SK-N-SH treated with all-trans-retinoic acid at 6 μM for 48 hours (cell line): ENCODE measurements at regions not wholly inside any gene's neighbourhood (a gene's known extent, or its start where the extent isn't known, plus 50 kb on each side); places are given as distances from the start of the nearest gene placed in this dataset.

Experiments
- ATAC-seq: fragments of 200-7000 bp; cut with Tn5 transposase; 3 replicates; pipeline ENCODE4 v1.9.1; 2020; ENCODE audit warnings: mild to moderate bottlenecking, moderate library complexity
- ARNTL ChIP-seq: fragments of 450-650 bp; formaldehyde crosslinking; IDR thresholded peaks from 2 replicates; pipeline ENCODE4 v1.5.0; 2020; ENCODE audit warnings: low read depth, mild to moderate bottlenecking, moderate library complexity, borderline replicate concordance
- CREB5 ChIP-seq: fragments of 250-450 bp; sonication (Bioruptor Pico); IDR thresholded peaks from 2 replicates; pipeline ENCODE4 v1.5.1; 2020; ENCODE audit warnings: low read depth, mild to moderate bottlenecking, moderate library complexity
- CSDC2 ChIP-seq: fragments of 250-450 bp; sonication (Bioruptor Pico); IDR thresholded peaks from 2 replicates; pipeline ENCODE4 v1.5.0; 2020; ENCODE audit warnings: mild to moderate bottlenecking, moderate library complexity
- CSRNP3 ChIP-seq: fragments of 250-450 bp; sonication (Bioruptor Pico); IDR thresholded peaks from 2 replicates; pipeline ENCODE4 v1.5.1; 2021; ENCODE audit warnings: mild to moderate bottlenecking, moderate library complexity
- ESRRG ChIP-seq: fragments of 250-450 bp; sonication (Bioruptor Pico); IDR thresholded peaks from 2 replicates; pipeline ENCODE4 v1.6.1; 2021; ENCODE audit warnings: mild to moderate bottlenecking
- GLIS3 ChIP-seq: fragments of 250-450 bp; sonication (Bioruptor Pico); IDR thresholded peaks from 2 replicates; pipeline ENCODE4 v1.5.0; 2020; ENCODE audit warnings: mild to moderate bottlenecking, moderate library complexity
- ISL1 ChIP-seq: fragments of 250-450 bp; sonication (Bioruptor Pico); IDR thresholded peaks from 2 replicates; pipeline ENCODE4 v2.1.2; 2022; ENCODE audit warnings: mild to moderate bottlenecking, moderate library complexity
- PATZ1 ChIP-seq: fragments of 250-450 bp; sonication (Bioruptor Pico); IDR thresholded peaks from 2 replicates; pipeline ENCODE4 v1.8.0; 2020; ENCODE audit warnings: mild to moderate bottlenecking, moderate library complexity, borderline replicate concordance
- POU6F1 ChIP-seq: fragments of 250-450 bp; sonication (Bioruptor Pico); IDR thresholded peaks from 2 replicates; pipeline ENCODE4 v1.8.0; 2021; ENCODE audit warnings: low read depth, mild to moderate bottlenecking, moderate library complexity, borderline replicate concordance
- PPARA ChIP-seq: fragments of 250-450 bp; sonication (Bioruptor Pico); IDR thresholded peaks from 2 replicates; pipeline ENCODE4 v1.5.0; 2020; ENCODE audit warnings: mild to moderate bottlenecking, borderline replicate concordance
- RARB ChIP-seq: fragments of 250-450 bp; sonication (Bioruptor Pico); IDR thresholded peaks from 2 replicates; pipeline ENCODE4 v1.8.0; 2021; ENCODE audit warnings: mild to moderate bottlenecking, moderate library complexity
- SNAI2 ChIP-seq: fragments of 250-450 bp; sonication (Bioruptor Pico); IDR thresholded peaks from 2 replicates; pipeline ENCODE4 v1.5.0; 2020; ENCODE audit warnings: mild to moderate bottlenecking, moderate library complexity
- TCF4 ChIP-seq: fragments of 250-450 bp; sonication (Bioruptor Pico); IDR thresholded peaks from 2 replicates; pipeline ENCODE4 v1.8.0; 2021; ENCODE audit warnings: mild to moderate bottlenecking, moderate library complexity, borderline replicate concordance
- TOX ChIP-seq: fragments of 250-450 bp; sonication (Bioruptor Pico); IDR thresholded peaks from 2 replicates; pipeline ENCODE4 v1.8.0; 2021; ENCODE audit warnings: mild to moderate bottlenecking, moderate library complexity, borderline replicate concordance
- TSHZ2 ChIP-seq: fragments of 250-450 bp; sonication (Bioruptor Pico); IDR thresholded peaks from 2 replicates; pipeline ENCODE4 v1.5.0; 2020; ENCODE audit warnings: mild to moderate bottlenecking, moderate library complexity
- ZC3H10 ChIP-seq: fragments of 250-450 bp; sonication (Bioruptor Pico); IDR thresholded peaks from 2 replicates; pipeline ENCODE4 v1.5.1; 2021; ENCODE audit warnings: mild to moderate bottlenecking, moderate library complexity
- ZFP3 ChIP-seq: fragments of 250-450 bp; sonication (Bioruptor Pico); IDR thresholded peaks from 2 replicates; pipeline ENCODE4 v1.5.0; 2020; ENCODE audit warnings: mild to moderate bottlenecking, moderate library complexity
- ZFP30 ChIP-seq: fragments of 450-650 bp; formaldehyde crosslinking; IDR thresholded peaks from 2 replicates; pipeline ENCODE4 v1.5.0; 2022; ENCODE audit warnings: mild to moderate bottlenecking, moderate library complexity
- ZNF565 ChIP-seq: fragments of 450-650 bp; formaldehyde crosslinking; conservative IDR thresholded peaks from 2 replicates; pipeline ENCODE4 v1.5.0; 2020; ENCODE audit warnings: low read depth, mild to moderate bottlenecking, moderate library complexity
- ZNF70 ChIP-seq: fragments of 450-650 bp; formaldehyde crosslinking; IDR thresholded peaks from 2 replicates; pipeline ENCODE4 v1.5.0; 2020; ENCODE audit warnings: mild to moderate bottlenecking, moderate library complexity
- ZNF8 ChIP-seq: fragments of 450-650 bp; formaldehyde crosslinking; IDR thresholded peaks from 2 replicates; pipeline ENCODE4 v1.5.0; 2020; ENCODE audit warnings: mild to moderate bottlenecking, moderate library complexity

GRCh38 chrX:42422961-42423360 is 355.0 kb downstream of the PPP1R2C start:
- TF ChIP-seq ZNF8 (CRISPR knock-in tag) (no peak), TOX (no peak), RARB (CRISPR knock-in tag) (no peak), CREB5 (CRISPR knock-in tag) (no peak), GLIS3 (CRISPR knock-in tag) (no peak), CSRNP3 (CRISPR knock-in tag) (no peak), CSDC2 (CRISPR knock-in tag) (no peak), ESRRG (no peak), PPARA (CRISPR knock-in tag) (no peak), SNAI2 (no peak), ISL1 (CRISPR knock-in tag) (no peak), TSHZ2 (CRISPR knock-in tag) (no peak), ZC3H10 (CRISPR knock-in tag) (no peak), ZFP30 (CRISPR knock-in tag) (no peak)
- ATAC-seq, result no peak

GRCh38 chrX:42420426-42420825 is 357.5 kb downstream of the PPP1R2C start:
- TF ChIP-seq CREB5 (CRISPR knock-in tag) (no peak), CSDC2 (CRISPR knock-in tag) (no peak), ZNF70 (CRISPR knock-in tag) (no peak), ZC3H10 (CRISPR knock-in tag) (no peak)
- no peak for ATAC-seq

GRCh38 chrX:42415636-42416035 is 362.3 kb downstream of the PPP1R2C start:
- ATAC-seq, result no peak
- TF ChIP-seq ZNF565 (no peak), PPARA (CRISPR knock-in tag) (no peak), TOX (no peak), POU6F1 (CRISPR knock-in tag) (no peak), ZFP3 (CRISPR knock-in tag) (no peak), TCF4 (no peak), RARB (CRISPR knock-in tag) (no peak), ARNTL (CRISPR knock-in tag) (no peak), CREB5 (CRISPR knock-in tag) (no peak), CSDC2 (CRISPR knock-in tag) (no peak), TSHZ2 (CRISPR knock-in tag) (no peak), ISL1 (CRISPR knock-in tag) (no peak), CSRNP3 (CRISPR knock-in tag) (no peak), PATZ1 (no peak), ZNF70 (CRISPR knock-in tag) (no peak)
